HepG2 (cell line): ENCODE measurements at regions not wholly inside any gene's neighbourhood (a gene's known extent, or its start where the extent isn't known, plus 50 kb on each side); places are given as distances from the start of the nearest gene placed in this dataset.

ENCODE experiments used
- ATAC-seq: fragments of 200-7000 bp; cut with Tn5 transposase; 3 replicates; pipeline ENCODE4 v1.9.1; 2020; ENCODE audit warnings: mild to moderate bottlenecking, moderate library complexity
- BruUV-seq: library from RNA; stranded (reverse); fragments of 400-500 nt; replicated peaks from 2 replicates; lab custom pipeline; 2021; lab: Mats Ljungman, UMichigan
- CTCF ChIA-PET: fragments of 300-600 bp; formaldehyde crosslinking; extraction: SDS; loops from one replicate; lab custom pipeline; 2021; ENCODE audit warnings: low total read pairs, inconsistent platforms, low intra/inter-chr PET ratio; lab: Yijun Ruan, JAX
- POLR2A ChIA-PET: fragments of 350-600 bp; sonication (Branson Sonifier 250); formaldehyde crosslinking; loops from one replicate; lab custom pipeline; 2020; ENCODE audit warnings: antibody characterized with exemption, inconsistent platforms; lab: Yijun Ruan, JAX
- DNase-seq: peaks from one replicate; pipeline ENCODE4 v3.0.0-alpha.2; 2015; ENCODE audit warnings: low spot score
- FAIRE-seq: peaks from 3 replicates; lab custom pipeline; 2011; peaks lifted over from hg19 to GRCh38; lab: Jason Lieb, UNC
- H2AFZ ChIP-seq: one replicate; pipeline ENCODE4 v1.6.1; 2011; ENCODE audit warnings: low read length, inconsistent platforms
- H3K27ac ChIP-seq: fragments of 300-600 bp; 3 replicates; pipeline ENCODE4 v1.8.0; 2011; ENCODE audit warnings: mixed run types, mild to moderate bottlenecking, mixed read lengths, low read length, inconsistent platforms; ENCODE audit not compliant: insufficient read depth; ENCODE audit errors: extremely low read length
- H3K27me3 ChIP-seq, 2 experiments: fragments of 200-600 bp in 1 of 2; 2 replicates in 1 of 2; 3 replicates in 1 of 2; pipeline versions ENCODE4 v1.6.0 to v1.8.0; 2011; ENCODE audit warnings: low read length in 2 of 2, mild to moderate bottlenecking in 2 of 2, moderate library complexity in 2 of 2, inconsistent platforms in 1 of 2; ENCODE audit not compliant: insufficient read depth in 2 of 2, control insufficient read depth in 1 of 2
- H3K36me3 ChIP-seq, 2 experiments: fragments of 200-600 bp in 1 of 2; replicated peaks in 1 of 2; 2 replicates in 1 of 2; 3 replicates in 1 of 2; pipeline versions ENCODE4 v1.5.1 to v1.8.0; 2011; ENCODE audit warnings: low read length in 2 of 2, inconsistent platforms in 1 of 2; ENCODE audit not compliant: insufficient read depth in 2 of 2, control insufficient read depth in 1 of 2
- H3K4me1 ChIP-seq: 2 replicates; pipeline ENCODE4 v1.5.1; 2012; ENCODE audit warnings: low read length, inconsistent platforms; ENCODE audit not compliant: insufficient read depth
- H3K4me2 ChIP-seq: 2 replicates; pipeline ENCODE4 v1.6.0; 2011; ENCODE audit warnings: low read depth, low read length, inconsistent platforms
- H3K4me3 ChIP-seq, 3 experiments: fragments of 200-600 bp in 1 of 3; sonication (generic), shearing (Covaris generic) in 1 of 3; replicated peaks in 1 of 3; 2 replicates each; pipeline ENCODE4 v1.5.1; 2011 to 2016; ENCODE audit warnings: low read length in 3 of 3, inconsistent platforms in 2 of 3, low read depth in 2 of 3, mild to moderate bottlenecking in 2 of 3, control low read depth in 1 of 3, mixed read lengths in 1 of 3; ENCODE audit not compliant: insufficient read depth in 1 of 3
- H3K79me2 ChIP-seq: one replicate; pipeline ENCODE4 v1.6.1; 2011; ENCODE audit warnings: low read length, inconsistent platforms; ENCODE audit not compliant: insufficient read depth
- H3K9ac ChIP-seq: 2 replicates; pipeline ENCODE4 v1.6.0; 2011; ENCODE audit warnings: mild to moderate bottlenecking, low read depth, low read length, inconsistent platforms; ENCODE audit not compliant: insufficient read depth
- H3K9me3 ChIP-seq: 2 replicates; pipeline ENCODE4 v1.5.1; 2012; ENCODE audit warnings: mild to moderate bottlenecking, low read length
- H4K20me1 ChIP-seq: 2 replicates; pipeline ENCODE4 v1.6.0; 2011; ENCODE audit warnings: inconsistent platforms, mild to moderate bottlenecking, low read length, moderate library complexity; ENCODE audit not compliant: insufficient read depth
- CC2D1A ChIP-seq: sonication (generic); formaldehyde crosslinking; IDR thresholded peaks from 2 replicates; pipeline ENCODE4 v1.8.1; 2023; ENCODE audit warnings: mild to moderate bottlenecking, missing genetic modification reagents
- CENPT ChIP-seq: sonication (generic); formaldehyde crosslinking; IDR thresholded peaks from 2 replicates; pipeline ENCODE4 v1.8.0; 2022; ENCODE audit warnings: low read depth, mild to moderate bottlenecking, moderate library complexity, missing genetic modification reagents
- E2F5 ChIP-seq: sonication (generic); formaldehyde crosslinking; conservative IDR thresholded peaks from 2 replicates; pipeline ENCODE4 v1.4.0; 2020; ENCODE audit warnings: missing genetic modification reagents
- FOSL2 ChIP-seq: sonication (generic); formaldehyde crosslinking; IDR thresholded peaks from 2 replicates; pipeline ENCODE4 v1.4.0; 2020; ENCODE audit warnings: missing genetic modification reagents
- FOXK2 ChIP-seq: fragments of 450-650 bp; IDR thresholded peaks from 2 replicates; pipeline ENCODE4 v1.6.1; 2016
- HOXA9 ChIP-seq: sonication (generic); formaldehyde crosslinking; IDR thresholded peaks from 2 replicates; pipeline ENCODE4 v1.8.1; 2022; ENCODE audit warnings: missing genetic modification reagents, mild to moderate bottlenecking, moderate library complexity, borderline replicate concordance
- MEIS1 ChIP-seq: sonication (generic); formaldehyde crosslinking; IDR thresholded peaks from 2 replicates; pipeline ENCODE4 v1.9.0; 2021; ENCODE audit warnings: mild to moderate bottlenecking, missing genetic modification reagents, moderate library complexity, borderline replicate concordance
- MTF1 ChIP-seq: sonication (generic); formaldehyde crosslinking; IDR thresholded peaks from 2 replicates; pipeline ENCODE4 v1.5.0; 2020; ENCODE audit warnings: missing genetic modification reagents
- NFE2L2 ChIP-seq: fragments of 150-350 bp; IDR thresholded peaks from 2 replicates; pipeline ENCODE4 v1.6.1; 2014; ENCODE audit warnings: low read length
- NR2F6 ChIP-seq, 2 experiments: IDR thresholded peaks; 2 replicates each; pipeline ENCODE4 v1.6.1; 2016; ENCODE audit warnings: antibody characterized with exemption in 1 of 2, mild to moderate bottlenecking in 1 of 2
- RXRB ChIP-seq: IDR thresholded peaks from 2 replicates; pipeline ENCODE4 v1.6.1; 2016; ENCODE audit warnings: borderline replicate concordance, missing genetic modification reagents, missing compliant biosample characterization
- SMAD1 ChIP-seq: sonication (generic); formaldehyde crosslinking; IDR thresholded peaks from 2 replicates; pipeline ENCODE4 v1.4.0; 2020; ENCODE audit warnings: missing genetic modification reagents, low read depth, mild to moderate bottlenecking, borderline replicate concordance
- THYN1 ChIP-seq: sonication (generic); formaldehyde crosslinking; IDR thresholded peaks from 2 replicates; pipeline ENCODE4 v1.8.1; 2023; ENCODE audit warnings: low read depth, mild to moderate bottlenecking, moderate library complexity, missing genetic modification reagents, borderline replicate concordance
- ZNF543 ChIP-seq: sonication (generic); formaldehyde crosslinking; IDR thresholded peaks from 2 replicates; pipeline ENCODE4 v1.4.0; 2020; ENCODE audit warnings: mild to moderate bottlenecking, missing genetic modification reagents
- ZNF704 ChIP-seq: sonication (generic); formaldehyde crosslinking; IDR thresholded peaks from 2 replicates; pipeline ENCODE4 v1.8.1; 2023; ENCODE audit warnings: mild to moderate bottlenecking, inconsistent platforms, moderate library complexity, missing genetic modification reagents, borderline replicate concordance
- ZSCAN25 ChIP-seq: sonication (generic); formaldehyde crosslinking; IDR thresholded peaks from 2 replicates; pipeline ENCODE4 v1.8.0; 2022; ENCODE audit warnings: mild to moderate bottlenecking, missing genetic modification reagents
- WGBS: methylation state at CpG from one replicate; pipeline ENCODE4 v1.1.6; 2017; ENCODE audit warnings: low lambda C conversion rate; 5-methylcytosine and 5-hydroxymethylcytosine counted together
- in situ Hi-C: cut with HindIII; loops from 2 replicates; pipeline ENCODE4 v1.10.0; 2017; ENCODE audit warnings: low pct_unique_long_range_greater_than_20kb; ENCODE audit not compliant: extremely low pct_ligation_motif_present
- intact Hi-C: fragments of 100-400 bp; cut with micrococcal nuclease; formaldehyde crosslinking; loops from one replicate; pipeline ENCODE4 v1.10.0; 2022; ENCODE audit not compliant: unreplicated experiment
- TF ChIP-seq, protein P1 (sequence below): sonication (generic); formaldehyde crosslinking; IDR thresholded peaks from 2 replicates; pipeline ENCODE4 v1.9.0; 2021; ENCODE audit warnings: missing genetic modification reagents, borderline replicate concordance
- TF ChIP-seq, protein P2 (sequence below): sonication (generic); formaldehyde crosslinking; IDR thresholded peaks from 2 replicates; pipeline ENCODE4 v1.8.0; 2022; ENCODE audit warnings: mild to moderate bottlenecking, missing genetic modification reagents; ENCODE audit not compliant: insufficient replicate concordance

GRCh38 chr3:182238126-182238525, 526.4 kb downstream of the SOX2 start:
- TF ChIP-seq E2F5 (CRISPR knock-in tag): no peak
- TF ChIP-seq NFE2L2: no peak
- no peak for TF ChIP-seq CC2D1A
- no peak for TF ChIP-seq FOXK2
- TF ChIP-seq ZNF543 (CRISPR knock-in tag): no peak
- TF ChIP-seq MEIS1 (CRISPR knock-in tag): no peak
- no peak for TF ChIP-seq HOXA9 (CRISPR knock-in tag)
- TF ChIP-seq, protein P1, sequence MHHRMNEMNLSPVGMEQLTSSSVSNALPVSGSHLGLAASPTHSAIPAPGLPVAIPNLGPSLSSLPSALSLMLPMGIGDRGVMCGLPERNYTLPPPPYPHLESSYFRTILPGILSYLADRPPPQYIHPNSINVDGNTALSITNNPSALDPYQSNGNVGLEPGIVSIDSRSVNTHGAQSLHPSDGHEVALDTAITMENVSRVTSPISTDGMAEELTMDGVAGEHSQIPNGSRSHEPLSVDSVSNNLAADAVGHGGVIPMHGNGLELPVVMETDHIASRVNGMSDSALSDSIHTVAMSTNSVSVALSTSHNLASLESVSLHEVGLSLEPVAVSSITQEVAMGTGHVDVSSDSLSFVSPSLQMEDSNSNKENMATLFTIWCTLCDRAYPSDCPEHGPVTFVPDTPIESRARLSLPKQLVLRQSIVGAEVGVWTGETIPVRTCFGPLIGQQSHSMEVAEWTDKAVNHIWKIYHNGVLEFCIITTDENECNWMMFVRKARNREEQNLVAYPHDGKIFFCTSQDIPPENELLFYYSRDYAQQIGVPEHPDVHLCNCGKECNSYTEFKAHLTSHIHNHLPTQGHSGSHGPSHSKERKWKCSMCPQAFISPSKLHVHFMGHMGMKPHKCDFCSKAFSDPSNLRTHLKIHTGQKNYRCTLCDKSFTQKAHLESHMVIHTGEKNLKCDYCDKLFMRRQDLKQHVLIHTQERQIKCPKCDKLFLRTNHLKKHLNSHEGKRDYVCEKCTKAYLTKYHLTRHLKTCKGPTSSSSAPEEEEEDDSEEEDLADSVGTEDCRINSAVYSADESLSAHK (CRISPR knock-in tag): no peak
- TF ChIP-seq NR2F6 (IDR thresholded peaks at IDR 0.05): no peak
- no peak for TF ChIP-seq NR2F6 (CRISPR knock-in tag; IDR thresholded peaks at IDR 0.05)
- no peak for TF ChIP-seq RXRB
- TF ChIP-seq THYN1 (CRISPR knock-in tag): no peak
- no peak for TF ChIP-seq CENPT (CRISPR knock-in tag)
- TF ChIP-seq FOSL2: no peak
- TF ChIP-seq ZNF704 (CRISPR knock-in tag): no peak
- no peak for TF ChIP-seq ZSCAN25 (CRISPR knock-in tag)
- TF ChIP-seq, protein P2, sequence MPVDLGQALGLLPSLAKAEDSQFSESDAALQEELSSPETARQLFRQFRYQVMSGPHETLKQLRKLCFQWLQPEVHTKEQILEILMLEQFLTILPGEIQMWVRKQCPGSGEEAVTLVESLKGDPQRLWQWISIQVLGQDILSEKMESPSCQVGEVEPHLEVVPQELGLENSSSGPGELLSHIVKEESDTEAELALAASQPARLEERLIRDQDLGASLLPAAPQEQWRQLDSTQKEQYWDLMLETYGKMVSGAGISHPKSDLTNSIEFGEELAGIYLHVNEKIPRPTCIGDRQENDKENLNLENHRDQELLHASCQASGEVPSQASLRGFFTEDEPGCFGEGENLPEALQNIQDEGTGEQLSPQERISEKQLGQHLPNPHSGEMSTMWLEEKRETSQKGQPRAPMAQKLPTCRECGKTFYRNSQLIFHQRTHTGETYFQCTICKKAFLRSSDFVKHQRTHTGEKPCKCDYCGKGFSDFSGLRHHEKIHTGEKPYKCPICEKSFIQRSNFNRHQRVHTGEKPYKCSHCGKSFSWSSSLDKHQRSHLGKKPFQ: no peak
- no peak for TF ChIP-seq MTF1 (CRISPR knock-in tag)
- no peak for TF ChIP-seq SMAD1
- Histone ChIP-seq H2AFZ (no peak overlapping the region), H3K9me3 (no peaks in the 10 kb centered on the region), H3K4me1 (peaks cover 47% of the 10 kb centered on the region), H3K4me3 (no peak overlapping the region), H3K4me2 (no peak overlapping the region), H3K27me3 (no peaks in the 10 kb centered on the region), H3K27ac (no peak overlapping the region), H4K20me1 (no peaks in the 10 kb centered on the region), H3K9ac (no peak overlapping the region), H3K36me3 (no peaks in the 10 kb centered on the region), H3K79me2 (no peaks in the 10 kb centered on the region)
- 59% methylated on average over 8 of the region's 8 CpGs for WGBS
- intact Hi-C loops (no loop called here), in situ Hi-C loops (no loop called here)
- FAIRE-seq (no peak), DNase-seq (no peak), ATAC-seq (no peak)
- BruUV-seq: no TSS peak
- ChIA-PET POLR2A (no interaction called here), CTCF (no interaction called here)
